HG02885 (cell line): ENCODE measurements at regions not wholly inside any gene's neighbourhood (a gene's known extent, or its start where the extent isn't known, plus 50 kb on each side); places are given as distances from the start of the nearest gene placed in this dataset.
A peak's percentile ranks its signal among the peaks of the same experiment; 100 is the strongest.

Source experiments
- ATAC-seq: cut with Tn5 transposase; IDR thresholded peaks from one replicate; pipeline ENCODE4 v1.9.1; 2021; ENCODE audit warnings: mild to moderate bottlenecking; ENCODE audit not compliant: unreplicated experiment, poor library complexity

- no peak for ATAC-seq
Observed at GRCh38 chr7:22569586-22570321, 69.8 kb upstream of the STEAP1B start.

- ATAC-seq, result no peak
Observed at GRCh38 chr7:22566592-22566991, 66.6 kb upstream of the STEAP1B start.

- no peak for ATAC-seq
Observed at GRCh38 chr7:22566176-22566575, 66.2 kb upstream of the STEAP1B start.

GRCh38 chr7:22565315-22565811 lies 65.4 kb upstream of the STEAP1B start:
- ATAC-seq, result peak; percentile 36

GRCh38 chr7:22564511-22565045 lies 64.6 kb upstream of the STEAP1B start:
- no peak for ATAC-seq

DNA sequence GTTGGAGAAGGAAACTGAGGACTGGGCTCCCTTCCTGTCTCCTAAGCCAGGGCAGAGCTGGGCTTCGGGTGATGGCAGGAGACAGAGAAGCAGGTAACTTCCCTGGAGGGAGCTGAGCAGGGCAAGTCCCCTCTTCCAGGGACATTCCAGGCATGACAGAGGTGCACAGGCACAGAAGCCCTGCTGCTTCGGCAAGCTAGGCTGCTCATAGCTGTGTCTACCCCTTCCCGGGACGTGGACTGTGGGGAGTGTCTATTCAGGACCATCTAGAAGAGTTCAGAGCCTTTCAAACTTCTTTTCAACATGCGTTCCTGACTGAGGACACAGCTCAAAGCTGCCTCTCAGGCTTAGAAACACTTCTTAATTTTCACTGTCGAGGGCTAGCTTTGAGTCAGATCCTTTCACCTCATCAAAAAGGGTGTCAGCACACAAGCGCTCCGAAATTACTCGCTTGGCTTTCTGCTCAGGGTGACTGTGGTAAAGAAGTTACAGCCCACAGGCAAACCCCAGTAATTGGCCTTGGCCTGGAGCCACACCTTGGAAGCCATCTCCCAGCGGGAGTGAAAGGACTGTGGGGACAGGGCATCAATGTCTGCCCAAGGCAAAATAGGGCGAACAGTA lies 63.7 kb upstream of the STEAP1B start:
- ATAC-seq, result peak; percentile 65

- no peak for ATAC-seq
Observed at GRCh38 chr7:22563032-22563501, 63.1 kb upstream of the STEAP1B start.

GRCh38 chr7:22561895-22562593 lies 62.1 kb upstream of the STEAP1B start:
- no peak for ATAC-seq

DNA sequence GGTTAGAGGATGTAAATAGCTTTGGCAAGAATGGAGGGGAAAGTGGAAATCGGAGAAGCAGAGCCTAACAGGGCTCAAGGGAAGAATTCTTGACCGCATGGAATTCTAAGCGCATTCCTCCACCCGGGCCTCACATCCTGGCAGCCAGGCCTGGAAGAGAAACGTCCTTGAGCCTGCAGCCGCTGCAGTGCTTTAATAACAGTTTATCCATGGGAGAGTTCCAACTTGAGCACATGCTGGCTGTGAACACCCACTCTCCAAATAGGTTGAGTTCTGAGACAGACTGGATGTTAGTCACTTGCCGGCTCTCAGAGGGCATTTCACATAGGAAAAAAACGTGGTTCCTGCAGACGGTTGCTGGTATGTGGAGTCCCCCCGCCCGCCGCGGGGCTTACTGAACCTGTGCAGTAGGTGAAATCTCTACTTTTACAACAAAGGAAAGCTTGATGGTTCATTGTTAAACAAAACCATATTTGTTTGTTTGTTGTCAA lies 61.4 kb upstream of the STEAP1B start:
- no peak for ATAC-seq

DNA sequence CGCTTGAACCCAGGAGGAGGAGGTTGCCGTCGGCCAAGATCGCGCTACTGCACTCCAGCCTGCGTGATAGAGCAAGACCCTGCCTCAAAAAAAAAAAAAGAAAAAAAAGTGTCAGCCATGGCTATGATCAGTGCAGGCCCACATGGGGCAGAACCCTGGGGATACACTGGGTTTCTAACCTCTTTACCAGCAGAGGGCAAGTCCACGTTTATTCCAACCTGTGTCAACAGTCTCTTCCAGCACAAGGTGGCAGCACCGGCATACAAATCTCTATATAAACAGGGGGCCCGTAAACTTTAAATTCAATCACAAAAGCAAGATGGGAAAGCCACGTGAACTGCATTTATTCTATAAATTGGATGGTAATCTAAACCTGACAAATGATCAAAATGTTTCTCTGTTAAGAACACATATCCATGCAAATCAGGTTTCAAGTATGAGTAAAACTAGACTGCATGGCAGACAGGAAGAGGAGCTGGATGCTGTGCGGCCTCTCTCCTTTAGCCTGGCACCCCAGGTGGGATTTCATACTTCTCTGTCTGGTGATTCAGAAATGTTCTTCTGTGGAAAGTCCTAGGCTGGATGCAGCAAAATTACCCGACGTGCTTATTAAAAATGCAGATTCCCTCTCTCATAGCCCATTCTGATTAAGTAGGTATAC lies 60.0 kb upstream of the STEAP1B start:
- ATAC-seq, result peak; percentile 65

DNA sequence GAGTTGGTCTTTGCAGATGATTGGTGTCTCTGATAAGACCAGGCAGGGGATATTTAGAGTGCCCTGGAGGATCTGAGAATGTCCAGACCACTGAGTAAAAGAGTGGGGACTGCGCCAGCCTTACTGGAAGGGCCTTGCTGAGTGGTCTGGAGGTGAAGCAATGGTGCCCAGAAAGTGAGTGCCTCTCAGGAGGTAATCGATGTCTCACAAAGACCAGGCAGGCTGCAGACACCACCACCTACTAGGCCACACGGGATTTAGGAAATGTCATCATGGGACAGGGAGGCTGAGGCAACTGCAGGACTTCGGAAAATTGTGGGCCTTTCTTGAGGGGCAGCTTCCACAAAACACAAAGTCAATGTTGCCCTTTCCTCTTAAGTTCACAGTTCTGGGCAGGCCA lies 57.2 kb upstream of the STEAP1B start:
- no peak for ATAC-seq

DNA sequence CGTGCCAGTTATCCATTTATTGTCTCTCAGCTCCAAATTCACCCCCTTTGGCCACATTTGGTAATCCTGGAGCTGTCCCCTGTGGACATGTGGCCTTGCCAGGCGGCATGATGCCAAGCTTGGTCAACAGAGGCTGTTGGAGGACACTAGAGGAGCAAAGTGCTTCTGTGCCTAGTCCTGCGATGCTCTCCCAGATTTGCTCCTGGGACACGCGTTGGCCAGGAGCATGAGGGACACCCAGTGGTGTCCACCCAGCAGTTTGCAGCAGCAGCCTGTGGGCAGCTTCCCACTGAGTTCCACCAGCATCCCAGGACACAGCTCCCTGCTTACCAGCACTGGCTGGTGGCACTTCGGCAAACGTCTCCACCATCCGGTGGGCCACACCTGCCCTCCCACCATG lies 55.5 kb upstream of the STEAP1B start:
- ATAC-seq, result no peak

DNA sequence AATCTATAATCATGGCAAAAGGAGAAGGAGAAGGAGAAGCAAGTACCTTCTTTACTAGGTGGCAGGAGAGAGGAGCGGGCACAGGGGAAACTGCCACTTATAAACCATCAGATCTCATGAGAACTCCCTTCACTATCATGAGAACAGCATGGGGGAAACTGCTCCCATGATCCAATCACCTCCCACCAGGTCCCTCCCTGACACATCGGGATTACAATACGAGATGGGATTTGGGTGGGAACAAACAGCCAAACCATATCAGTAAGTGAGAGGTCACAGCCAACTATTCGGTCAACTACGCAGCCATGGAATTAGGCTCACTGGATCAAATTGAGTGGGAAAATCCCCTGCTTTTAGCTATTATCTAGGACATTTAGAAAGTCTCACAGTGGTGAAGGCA lies 54.2 kb upstream of the STEAP1B start:
- no peak for ATAC-seq

GRCh38 chr7:22551768-22552513 lies 52.0 kb upstream of the STEAP1B start:
- peak; percentile 62 for ATAC-seq

DNA sequence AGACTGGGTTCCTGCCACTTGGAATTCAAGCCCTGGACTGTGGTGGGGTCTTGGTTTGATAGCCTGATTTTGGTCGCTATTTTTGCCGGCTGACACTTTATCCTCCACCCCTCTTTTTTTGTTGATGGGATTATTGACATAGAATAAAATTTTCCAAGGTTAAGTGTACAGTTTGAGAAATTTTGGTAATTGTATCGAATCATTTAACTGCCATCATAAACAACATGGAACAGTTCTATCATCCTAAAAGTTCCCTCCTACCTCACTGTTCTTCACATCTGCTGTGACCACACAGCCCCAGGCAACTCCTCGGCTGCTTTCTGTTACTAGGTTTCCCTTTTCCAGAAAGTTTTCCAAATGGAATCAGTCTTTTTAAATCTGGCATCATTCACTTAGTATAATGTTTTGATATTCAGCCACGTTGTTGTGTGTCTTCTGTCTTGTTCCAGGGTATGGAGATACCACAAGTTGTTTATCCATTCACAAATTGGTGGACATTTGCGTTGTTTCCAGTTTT lies 50.6 kb upstream of the STEAP1B start:
- no peak for ATAC-seq

GRCh38 chr7:22549667-22550513 lies 49.9 kb upstream of the STEAP1B start:
- peak; percentile 72 for ATAC-seq
